ENCODE measurements at regions not wholly inside any gene's neighbourhood (a gene's known extent, or its start where the extent isn't known, plus 50 kb on each side); places are given as distances from the start of the nearest gene placed in this dataset.

GRCh38 chr6:163960128-163960527 is 545.6 kb downstream of the QKI start:
- TF ChIP-seq EZH2phosphoT487 (IDR thresholded peaks at IDR 0.05; ENCODE audit: low read depth) (no peak), CTCF (IDR thresholded peaks at IDR 0.05; ENCODE audit: low read depth, low read length) (no peak)
